Peyer's patch (tissue), 4 donors: ENCODE measurements at regions not wholly inside any gene's neighbourhood (a gene's known extent, or its start where the extent isn't known, plus 50 kb on each side); places are given as distances from the start of the nearest gene placed in this dataset.
"Not testable (repeated sequence)": the region's sequence is repeated elsewhere in the genome, so short reads cannot be mapped to it uniquely, and the experiment has no call there.

Experiments
- DNase-seq, 3 donors: peaks; one replicate each; pipeline ENCODE4 v3.0.0-alpha.2; 2017 to 2019
- H3K27ac ChIP-seq, 4 donors: fragments of 200-600 bp; sonication (generic); one replicate each; pipeline ENCODE4 v1.5.1; 2016 to 2019
- H3K27me3 ChIP-seq, 2 donors: fragments of 200-600 bp; sonication (generic); one replicate each; pipeline ENCODE4 v1.5.1; 2019
- H3K36me3 ChIP-seq, 3 donors: fragments of 200-600 bp; sonication (generic); one replicate each; pipeline ENCODE4 v1.5.1; 2016 to 2019
- H3K4me1 ChIP-seq, 4 donors: fragments of 200-600 bp; sonication (generic); one replicate each; pipeline ENCODE4 v1.5.1; 2016 to 2019
- H3K4me3 ChIP-seq, 4 donors: fragments of 200-600 bp; sonication (generic); 1 replicate in 3 of 4; 2 replicates in 1 of 4; pipeline ENCODE4 v1.5.1; 2016 to 2019; ENCODE audit warnings: mild to moderate bottlenecking in 1 of 4
- H3K9me3 ChIP-seq, 4 donors: fragments of 200-600 bp; sonication (generic); one replicate each; pipeline ENCODE4 v1.5.1; 2016 to 2019; ENCODE audit warnings: mild to moderate bottlenecking in 1 of 4
- CTCF ChIP-seq, 6 experiments: fragments of 450-650 bp in 4 of 6; fragments of 200-600 bp in 2 of 6; sonication (generic) in 1 of 6; IDR thresholded peaks; one replicate each; pipeline ENCODE4 v1.5.1; 2017 to 2019; ENCODE audit warnings: antibody characterized with exemption in 6 of 6, mild to moderate bottlenecking in 3 of 6, moderate library complexity in 1 of 6
- POLR2A ChIP-seq, 2 donors: fragments of 450-650 bp; IDR thresholded peaks; one replicate each; pipeline ENCODE4 v1.5.1; 2017; ENCODE audit warnings: antibody characterized with exemption in 2 of 2, mild to moderate bottlenecking in 2 of 2, moderate library complexity in 2 of 2

- Histone ChIP-seq H3K4me3 (no peak overlapping the region), H3K9me3 (no peaks in the 10 kb centered on the region), H3K27me3 (no peaks in the 10 kb centered on the region), H3K36me3 (no peaks in the 10 kb centered on the region), H3K4me1 (peaks cover 0 to 6% (median 4%) of the 10 kb centered on the region in 4 donors), H3K27ac (no peak overlapping the region)
- TF ChIP-seq POLR2A (IDR thresholded peaks at IDR 0.05) (no peak), CTCF (IDR thresholded peaks at IDR 0.05) (no peak)
- no peak for DNase-seq
These were observed 132.1 kb downstream of the KCNJ12 start for GRCh38 chr17:21508211-21508610.

GRCh38 chr17:21509356-21509755, 133.2 kb downstream of the KCNJ12 start:
- H3K9me3 ChIP-seq, H3K36me3 ChIP-seq, H3K4me3 ChIP-seq, H3K27ac ChIP-seq, DNase-seq, H3K4me1 ChIP-seq, H3K27me3 ChIP-seq: not testable (repeated sequence)

GRCh38 chr17:21510686-21511362, 134.7 kb downstream of the KCNJ12 start:
- no peaks in the 10 kb centered on the region for H3K36me3 ChIP-seq
- DNase-seq, result no peak
- H3K4me3 ChIP-seq, result peak overlapping the region; percentile 28 to 52 (median 49)
- peaks cover 0 to 6% (median 4%) of the 10 kb centered on the region in 4 donors for H3K4me1 ChIP-seq
- H3K9me3 ChIP-seq, result no peaks in the 10 kb centered on the region
- no peak for TF ChIP-seq POLR2A (IDR thresholded peaks at IDR 0.05)
- TF ChIP-seq CTCF (IDR thresholded peaks at IDR 0.05), result no peak
- no peaks in the 10 kb centered on the region for H3K27me3 ChIP-seq
- H3K27ac ChIP-seq, result peak overlapping the region in 1 of 4 donors; percentile 60

- Histone ChIP-seq H3K27ac (peak overlapping the region in 1 of 4 donors; percentile 60), H3K9me3 (no peaks in the 10 kb centered on the region), H3K4me3 (peak overlapping the region; percentile 28 to 52 (median 49)), H3K36me3 (no peaks in the 10 kb centered on the region), H3K4me1 (peaks cover 0 to 6% (median 4%) of the 10 kb centered on the region in 4 donors), H3K27me3 (no peaks in the 10 kb centered on the region)
- no peak for TF ChIP-seq POLR2A (IDR thresholded peaks at IDR 0.05)
- peak in 5 of 6 experiments; percentile 53 to 80 (median 63) for TF ChIP-seq CTCF (IDR thresholded peaks at IDR 0.05)
- peak; percentile 68 to 89 (median 85) for DNase-seq
These were observed 135.4 kb downstream of the KCNJ12 start for GRCh38 chr17:21511363-21512195.

GRCh38 chr17:21512307-21513011, 136.3 kb downstream of the KCNJ12 start:
- Histone ChIP-seq H3K9me3 (no peaks in the 10 kb centered on the region), H3K27ac (no peak overlapping the region), H3K36me3 (no peaks in the 10 kb centered on the region), H3K4me3 (peak overlapping the region in 1 of 4 donors; percentile 34), H3K27me3 (no peaks in the 10 kb centered on the region), H3K4me1 (peaks cover 0 to 6% (median 4%) of the 10 kb centered on the region in 4 donors)
- no peak for DNase-seq
- TF ChIP-seq CTCF (IDR thresholded peaks at IDR 0.05) (no peak), POLR2A (IDR thresholded peaks at IDR 0.05) (no peak)
